ENCODE measurements at regions not wholly inside any gene's neighbourhood (a gene's known extent, or its start where the extent isn't known, plus 50 kb on each side); places are given as distances from the start of the nearest gene placed in this dataset.

- Histone ChIP-seq H3K27ac (no peak overlapping the region), H3K36me3 (no peaks in the 10 kb centered on the region), H3K27me3 (ENCODE audit: low read depth) (no peaks in the 10 kb centered on the region), H3K4me3 (no peak overlapping the region), H3K9me3 (no peaks in the 10 kb centered on the region), H3K4me1 (no peaks in the 10 kb centered on the region)
- intact Hi-C loops (cut with DNase I) = no loop called here
- no peak for ATAC-seq
- DNase-seq = no peak
- no peak for TF ChIP-seq CTCF (IDR thresholded peaks at IDR 0.05)
Measured at GRCh38 chr10:4216726-4217125, 431.7 kb upstream of the KLF6 start.

GRCh38 chr10:4215963-4216575, 431.1 kb upstream of the KLF6 start:
- DNase-seq (no peak), ATAC-seq (no peak)
- intact Hi-C loops (cut with DNase I) = no loop called here
- no peak for TF ChIP-seq CTCF (IDR thresholded peaks at IDR 0.05)
- H3K27me3 ChIP-seq (ENCODE audit: low read depth) = no peaks in the 10 kb centered on the region
- no peaks in the 10 kb centered on the region for H3K36me3 ChIP-seq
- H3K4me3 ChIP-seq = no peak overlapping the region
- H3K4me1 ChIP-seq = no peaks in the 10 kb centered on the region
- H3K9me3 ChIP-seq = no peaks in the 10 kb centered on the region
- no peak overlapping the region for H3K27ac ChIP-seq

GRCh38 chr10:4215485-4215884, 430.5 kb upstream of the KLF6 start:
- ATAC-seq = no peak
- Histone ChIP-seq H3K4me3 (no peak overlapping the region), H3K27me3 (ENCODE audit: low read depth) (no peaks in the 10 kb centered on the region), H3K9me3 (no peaks in the 10 kb centered on the region), H3K36me3 (no peaks in the 10 kb centered on the region), H3K27ac (no peak overlapping the region), H3K4me1 (no peaks in the 10 kb centered on the region)
- intact Hi-C loops (cut with DNase I) = no loop called here
- no peak for TF ChIP-seq CTCF (IDR thresholded peaks at IDR 0.05)
- DNase-seq = no peak

- TF ChIP-seq CTCF (IDR thresholded peaks at IDR 0.05) = no peak
- ATAC-seq = no peak
- no peaks in the 10 kb centered on the region for H3K27me3 ChIP-seq (ENCODE audit: low read depth)
- DNase-seq = no peak
- intact Hi-C loops (cut with DNase I) = no loop called here
- H3K36me3 ChIP-seq = no peaks in the 10 kb centered on the region
- H3K27ac ChIP-seq = no peak overlapping the region
- no peaks in the 10 kb centered on the region for H3K9me3 ChIP-seq
- no peak overlapping the region for H3K4me3 ChIP-seq
- no peaks in the 10 kb centered on the region for H3K4me1 ChIP-seq
Measured at GRCh38 chr10:4214908-4215307, 429.9 kb upstream of the KLF6 start.

- ATAC-seq = no peak
Measured at GRCh38 chr10:4213441-4213840, 428.4 kb upstream of the KLF6 start.

More at GRCh38 chr10:4213441-4213840, 428.4 kb upstream of the KLF6 start:
- Histone ChIP-seq H3K36me3 (no peaks in the 10 kb centered on the region), H3K4me1 (no peaks in the 10 kb centered on the region), H3K27ac (no peak overlapping the region), H3K9me3 (no peaks in the 10 kb centered on the region), H3K4me3 (no peak overlapping the region), H3K27me3 (ENCODE audit: low read depth) (no peaks in the 10 kb centered on the region)
- no peak for DNase-seq
- intact Hi-C loops (cut with DNase I) = no loop called here
- TF ChIP-seq CTCF (IDR thresholded peaks at IDR 0.05) = no peak

Data from lower lobe of right lung (tissue), 2 donors.